HepG2 (cell line): ENCODE measurements at regions not wholly inside any gene's neighbourhood (a gene's known extent, or its start where the extent isn't known, plus 50 kb on each side); places are given as distances from the start of the nearest gene placed in this dataset.

Experiments used
- ATAC-seq: fragments of 200-7000 bp; cut with Tn5 transposase; 3 replicates; pipeline ENCODE4 v1.9.1; 2020; ENCODE audit warnings: mild to moderate bottlenecking, moderate library complexity
- BruUV-seq: library from RNA; stranded (reverse); fragments of 400-500 nt; replicated peaks from 2 replicates; lab custom pipeline; 2021; lab: Mats Ljungman, UMichigan
- CTCF ChIA-PET: fragments of 300-600 bp; formaldehyde crosslinking; extraction: SDS; loops from one replicate; lab custom pipeline; 2021; ENCODE audit warnings: low total read pairs, inconsistent platforms, low intra/inter-chr PET ratio; lab: Yijun Ruan, JAX
- POLR2A ChIA-PET: fragments of 350-600 bp; sonication (Branson Sonifier 250); formaldehyde crosslinking; loops from one replicate; lab custom pipeline; 2020; ENCODE audit warnings: antibody characterized with exemption, inconsistent platforms; lab: Yijun Ruan, JAX
- DNase-seq: peaks from one replicate; pipeline ENCODE4 v3.0.0-alpha.2; 2015; ENCODE audit warnings: low spot score
- FAIRE-seq: peaks from 3 replicates; lab custom pipeline; 2011; peaks lifted over from hg19 to GRCh38; lab: Jason Lieb, UNC
- H2AFZ ChIP-seq: one replicate; pipeline ENCODE4 v1.6.1; 2011; ENCODE audit warnings: low read length, inconsistent platforms
- H3K27ac ChIP-seq: fragments of 300-600 bp; 3 replicates; pipeline ENCODE4 v1.8.0; 2011; ENCODE audit warnings: mixed run types, mild to moderate bottlenecking, mixed read lengths, low read length, inconsistent platforms; ENCODE audit not compliant: insufficient read depth; ENCODE audit errors: extremely low read length
- H3K27me3 ChIP-seq, 2 experiments: fragments of 200-600 bp in 1 of 2; 2 replicates in 1 of 2; 3 replicates in 1 of 2; pipeline versions ENCODE4 v1.6.0 to v1.8.0; 2011; ENCODE audit warnings: low read length in 2 of 2, mild to moderate bottlenecking in 2 of 2, moderate library complexity in 2 of 2, inconsistent platforms in 1 of 2; ENCODE audit not compliant: insufficient read depth in 2 of 2, control insufficient read depth in 1 of 2
- H3K36me3 ChIP-seq, 2 experiments: fragments of 200-600 bp in 1 of 2; replicated peaks in 1 of 2; 2 replicates in 1 of 2; 3 replicates in 1 of 2; pipeline versions ENCODE4 v1.5.1 to v1.8.0; 2011; ENCODE audit warnings: low read length in 2 of 2, inconsistent platforms in 1 of 2; ENCODE audit not compliant: insufficient read depth in 2 of 2, control insufficient read depth in 1 of 2
- H3K4me1 ChIP-seq: 2 replicates; pipeline ENCODE4 v1.5.1; 2012; ENCODE audit warnings: low read length, inconsistent platforms; ENCODE audit not compliant: insufficient read depth
- H3K4me2 ChIP-seq: 2 replicates; pipeline ENCODE4 v1.6.0; 2011; ENCODE audit warnings: low read depth, low read length, inconsistent platforms
- H3K4me3 ChIP-seq, 3 experiments: fragments of 200-600 bp in 1 of 3; sonication (generic), shearing (Covaris generic) in 1 of 3; replicated peaks in 1 of 3; 2 replicates each; pipeline ENCODE4 v1.5.1; 2011 to 2016; ENCODE audit warnings: low read length in 3 of 3, inconsistent platforms in 2 of 3, low read depth in 2 of 3, mild to moderate bottlenecking in 2 of 3, control low read depth in 1 of 3, mixed read lengths in 1 of 3; ENCODE audit not compliant: insufficient read depth in 1 of 3
- H3K79me2 ChIP-seq: one replicate; pipeline ENCODE4 v1.6.1; 2011; ENCODE audit warnings: low read length, inconsistent platforms; ENCODE audit not compliant: insufficient read depth
- H3K9ac ChIP-seq: 2 replicates; pipeline ENCODE4 v1.6.0; 2011; ENCODE audit warnings: mild to moderate bottlenecking, low read depth, low read length, inconsistent platforms; ENCODE audit not compliant: insufficient read depth
- H3K9me3 ChIP-seq: 2 replicates; pipeline ENCODE4 v1.5.1; 2012; ENCODE audit warnings: mild to moderate bottlenecking, low read length
- H4K20me1 ChIP-seq: 2 replicates; pipeline ENCODE4 v1.6.0; 2011; ENCODE audit warnings: inconsistent platforms, mild to moderate bottlenecking, low read length, moderate library complexity; ENCODE audit not compliant: insufficient read depth
- GABPA ChIP-seq, 2 experiments: IDR thresholded peaks; 2 replicates each; pipeline ENCODE4 v1.6.1; 2011 to 2016; ENCODE audit warnings: low read depth in 2 of 2, low read length in 1 of 2, missing biosample characterization in 1 of 2, missing genetic modification characterization in 1 of 2
- HNRNPK ChIP-seq: fragments of 200-400 bp; formaldehyde crosslinking; IDR thresholded peaks from 2 replicates; pipeline ENCODE4 v1.6.1; 2018; ENCODE audit warnings: low read length, low read depth, moderate library complexity, mild to moderate bottlenecking; ENCODE audit not compliant: poor library complexity, severe bottlenecking
- KAT8 ChIP-seq: IDR thresholded peaks from 2 replicates; pipeline ENCODE4 v1.6.1; 2016; ENCODE audit warnings: missing genetic modification reagents, missing compliant biosample characterization
- MED13 ChIP-seq: sonication (generic); formaldehyde crosslinking; IDR thresholded peaks from 2 replicates; pipeline ENCODE4 v1.5.0; 2020; ENCODE audit warnings: missing genetic modification reagents
- RBFOX2 ChIP-seq: fragments of 200-400 bp; formaldehyde crosslinking; IDR thresholded peaks from 2 replicates; pipeline ENCODE4 v1.6.1; 2017; ENCODE audit warnings: low read depth, mild to moderate bottlenecking, low read length
- SMARCC2 ChIP-seq: fragments of 450-650 bp; IDR thresholded peaks from 2 replicates; pipeline ENCODE4 v1.6.1; 2017; ENCODE audit warnings: antibody characterized with exemption, mild to moderate bottlenecking
- STAG1 ChIP-seq: sonication (generic); formaldehyde crosslinking; IDR thresholded peaks from 2 replicates; pipeline ENCODE4 v1.4.0; 2020; ENCODE audit warnings: missing genetic modification reagents
- ZNF484 ChIP-seq: sonication (generic); formaldehyde crosslinking; IDR thresholded peaks from 2 replicates; pipeline ENCODE4 v1.5.1; 2020; ENCODE audit warnings: mild to moderate bottlenecking, low read depth, missing genetic modification reagents, borderline replicate concordance
- WGBS: methylation state at CpG from one replicate; pipeline ENCODE4 v1.1.6; 2017; ENCODE audit warnings: low lambda C conversion rate; 5-methylcytosine and 5-hydroxymethylcytosine counted together
- in situ Hi-C: cut with HindIII; loops from 2 replicates; pipeline ENCODE4 v1.10.0; 2017; ENCODE audit warnings: low pct_unique_long_range_greater_than_20kb; ENCODE audit not compliant: extremely low pct_ligation_motif_present
- intact Hi-C: fragments of 100-400 bp; cut with micrococcal nuclease; formaldehyde crosslinking; loops from one replicate; pipeline ENCODE4 v1.10.0; 2022; ENCODE audit not compliant: unreplicated experiment
- TF ChIP-seq, protein P1 (sequence below): sonication (generic); formaldehyde crosslinking; IDR thresholded peaks from 2 replicates; pipeline ENCODE4 v1.5.0; 2020; ENCODE audit warnings: mild to moderate bottlenecking, missing genetic modification reagents, moderate library complexity
- TF ChIP-seq, protein P2 (sequence below): sonication (generic); formaldehyde crosslinking; IDR thresholded peaks from 2 replicates; pipeline ENCODE4 v1.8.0; 2023; ENCODE audit warnings: mild to moderate bottlenecking, missing genetic modification reagents

DNA sequence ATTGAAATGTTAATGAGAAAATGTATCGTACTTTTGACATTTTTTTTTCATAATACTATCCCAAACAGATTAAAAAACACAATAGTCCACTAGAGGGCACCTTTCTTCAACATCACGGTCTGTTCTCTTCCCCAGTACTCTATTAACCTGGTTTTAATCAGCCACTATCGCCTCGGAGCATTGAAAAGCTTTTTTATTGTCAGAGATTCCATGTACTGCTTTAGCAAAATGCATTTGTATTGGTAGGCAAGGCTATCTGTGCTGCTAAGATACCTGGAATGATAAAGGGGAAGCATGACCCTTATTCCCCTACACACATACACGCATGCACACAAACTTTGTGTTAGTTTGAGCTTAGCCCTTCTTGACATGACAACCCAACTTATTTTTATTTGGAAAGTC, 160.1 kb upstream of the IL12A start:
- intact Hi-C loops = loop anchor here (2.0 kb wide), 1 partner anchor 178 kb away; no protein-coding TSS in a partner anchor
- ChIA-PET POLR2A (no interaction called here), CTCF (no interaction called here)
- FAIRE-seq = no peak
- H3K27ac ChIP-seq = no peak overlapping the region
- BruUV-seq = no TSS peak
- in situ Hi-C loops = no loop called here
- 45% methylated on average over 5 of the region's 5 CpGs for WGBS
- H2AFZ ChIP-seq = no peak overlapping the region
- H3K79me2 ChIP-seq = no peaks in the 10 kb centered on the region
- TF ChIP-seq KAT8 (no peak), ZNF484 (CRISPR knock-in tag) (no peak), STAG1 (CRISPR knock-in tag) (peak; percentile 31; the same call in 1 of the 2 replicates)
- TF ChIP-seq, protein P1, sequence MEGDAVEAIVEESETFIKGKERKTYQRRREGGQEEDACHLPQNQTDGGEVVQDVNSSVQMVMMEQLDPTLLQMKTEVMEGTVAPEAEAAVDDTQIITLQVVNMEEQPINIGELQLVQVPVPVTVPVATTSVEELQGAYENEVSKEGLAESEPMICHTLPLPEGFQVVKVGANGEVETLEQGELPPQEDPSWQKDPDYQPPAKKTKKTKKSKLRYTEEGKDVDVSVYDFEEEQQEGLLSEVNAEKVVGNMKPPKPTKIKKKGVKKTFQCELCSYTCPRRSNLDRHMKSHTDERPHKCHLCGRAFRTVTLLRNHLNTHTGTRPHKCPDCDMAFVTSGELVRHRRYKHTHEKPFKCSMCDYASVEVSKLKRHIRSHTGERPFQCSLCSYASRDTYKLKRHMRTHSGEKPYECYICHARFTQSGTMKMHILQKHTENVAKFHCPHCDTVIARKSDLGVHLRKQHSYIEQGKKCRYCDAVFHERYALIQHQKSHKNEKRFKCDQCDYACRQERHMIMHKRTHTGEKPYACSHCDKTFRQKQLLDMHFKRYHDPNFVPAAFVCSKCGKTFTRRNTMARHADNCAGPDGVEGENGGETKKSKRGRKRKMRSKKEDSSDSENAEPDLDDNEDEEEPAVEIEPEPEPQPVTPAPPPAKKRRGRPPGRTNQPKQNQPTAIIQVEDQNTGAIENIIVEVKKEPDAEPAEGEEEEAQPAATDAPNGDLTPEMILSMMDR = peak; percentile 38
- peak; percentile 59; the same call in 1 of the 3 replicates for ATAC-seq
- H3K4me1 ChIP-seq = no peaks in the 10 kb centered on the region
- H3K9me3 ChIP-seq = no peaks in the 10 kb centered on the region
- H3K9ac ChIP-seq = no peak overlapping the region
- H3K4me3 ChIP-seq = no peak overlapping the region
- no peak overlapping the region for H3K4me2 ChIP-seq
- H3K36me3 ChIP-seq = no peaks in the 10 kb centered on the region
- H3K27me3 ChIP-seq = no peaks in the 10 kb centered on the region
- no peaks in the 10 kb centered on the region for H4K20me1 ChIP-seq
- DNase-seq = peak; percentile 3

DNA sequence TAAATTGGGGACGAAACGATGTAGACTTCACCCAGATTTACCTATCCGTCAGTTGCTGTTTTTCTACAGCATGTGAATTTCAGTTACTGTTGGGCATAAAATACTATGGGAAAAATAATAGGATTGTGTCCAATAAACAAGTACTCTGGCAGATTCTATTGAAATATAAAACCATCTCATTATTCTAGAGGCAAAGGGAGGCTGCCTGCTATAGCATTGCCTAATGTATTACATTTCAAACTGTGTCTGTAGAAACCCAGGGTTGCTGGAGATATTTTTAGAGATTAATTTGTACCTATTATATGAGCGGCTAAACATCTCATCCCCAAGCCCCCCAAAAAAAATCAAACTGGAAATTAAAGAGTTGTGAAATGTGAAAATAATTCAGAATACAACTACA, 159.6 kb upstream of the IL12A start:
- H3K9me3 ChIP-seq = no peaks in the 10 kb centered on the region
- no peaks in the 10 kb centered on the region for H4K20me1 ChIP-seq
- no TSS peak for BruUV-seq
- 77% methylated on average over 4 of the region's 4 CpGs for WGBS
- DNase-seq (no peak), ATAC-seq (no peak), FAIRE-seq (no peak)
- no peak overlapping the region for H2AFZ ChIP-seq
- H3K27me3 ChIP-seq = no peaks in the 10 kb centered on the region
- CTCF ChIA-PET = no interaction called here
- intact Hi-C loops (loop anchor here (2.0 kb wide), 1 partner anchor 178 kb away; no protein-coding TSS in a partner anchor), in situ Hi-C loops (no loop called here)
- no peak overlapping the region for H3K4me2 ChIP-seq
- H3K27ac ChIP-seq = no peak overlapping the region
- no peaks in the 10 kb centered on the region for H3K36me3 ChIP-seq
- H3K9ac ChIP-seq = no peak overlapping the region
- no peak overlapping the region for H3K4me3 ChIP-seq
- POLR2A ChIA-PET = no interaction called here
- H3K4me1 ChIP-seq = no peaks in the 10 kb centered on the region
- H3K79me2 ChIP-seq = no peaks in the 10 kb centered on the region
- TF ChIP-seq HNRNPK (no peak), SMARCC2 (no peak), GABPA (IDR thresholded peaks at IDR 0.05; ENCODE audit: low read depth, low read length) (no peak), GABPA (CRISPR knock-in tag; IDR thresholded peaks at IDR 0.05; ENCODE audit: low read depth) (no peak), RBFOX2 (no peak), MED13 (no peak)
- TF ChIP-seq, protein P2, sequence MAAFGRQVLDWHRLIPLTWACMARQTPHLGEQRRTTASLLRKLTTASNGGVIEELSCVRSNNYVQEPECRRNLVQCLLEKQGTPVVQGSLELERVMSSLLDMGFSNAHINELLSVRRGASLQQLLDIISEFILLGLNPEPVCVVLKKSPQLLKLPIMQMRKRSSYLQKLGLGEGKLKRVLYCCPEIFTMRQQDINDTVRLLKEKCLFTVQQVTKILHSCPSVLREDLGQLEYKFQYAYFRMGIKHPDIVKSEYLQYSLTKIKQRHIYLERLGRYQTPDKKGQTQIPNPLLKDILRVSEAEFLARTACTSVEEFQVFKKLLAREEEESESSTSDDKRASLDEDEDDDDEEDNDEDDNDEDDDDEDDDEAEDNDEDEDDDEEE (CRISPR knock-in tag) = no peak
